Memory B cell (primary cell): ENCODE measurements at regions not wholly inside any gene's neighbourhood (a gene's known extent, or its start where the extent isn't known, plus 50 kb on each side); places are given as distances from the start of the nearest gene placed in this dataset.
"Not testable (repeated sequence)": the region's sequence is repeated elsewhere in the genome, so short reads cannot be mapped to it uniquely, and the experiment has no call there.

Source experiments
- ATAC-seq: fragments of 150-1000 bp; cut with Tn5 transposase; 2 replicates; pipeline ENCODE4 v1.10.0; 2021; ENCODE audit warnings: low read depth, mild to moderate bottlenecking, moderate library complexity
- DNase-seq, 2 donors: peaks; one replicate each; pipeline ENCODE4 v3.0.0; 2022; ENCODE audit warnings: low spot score in 2 of 2
- H3K27ac Mint-ChIP-seq: one replicate; pipeline ENCODE4 v1.8.0; 2022; ENCODE audit warnings: mild to moderate bottlenecking, moderate library complexity, mixed read lengths
- H3K27me3 Mint-ChIP-seq: one replicate; pipeline ENCODE4 v1.8.0; 2022; ENCODE audit warnings: mixed read lengths
- H3K36me3 Mint-ChIP-seq: one replicate; pipeline ENCODE4 v1.8.0; 2022; ENCODE audit warnings: mild to moderate bottlenecking, mixed read lengths
- H3K4me1 Mint-ChIP-seq: one replicate; pipeline ENCODE4 v1.8.0; 2022; ENCODE audit warnings: mixed read lengths
- H3K4me3 Mint-ChIP-seq: one replicate; pipeline ENCODE4 v1.8.0; 2022; ENCODE audit warnings: mild to moderate bottlenecking, moderate library complexity, mixed read lengths
- H3K9me3 Mint-ChIP-seq: one replicate; pipeline ENCODE4 v1.8.0; 2022; ENCODE audit warnings: mixed read lengths

GRCh38 chr7:91367812-91368578 is 103.8 kb downstream of the FZD1 start:
- H3K27ac Mint-ChIP-seq = no peak overlapping the region
- no peak overlapping the region for H3K4me3 Mint-ChIP-seq
- H3K4me1 Mint-ChIP-seq = peaks cover 7% of the 10 kb centered on the region
- DNase-seq (no peak), ATAC-seq (peak; percentile 48)
- H3K9me3 Mint-ChIP-seq = no peaks in the 10 kb centered on the region
- peaks cover 3% of the 10 kb centered on the region for H3K27me3 Mint-ChIP-seq
- H3K36me3 Mint-ChIP-seq = no peaks in the 10 kb centered on the region

GRCh38 chr7:91372323-91372722 is 108.1 kb downstream of the FZD1 start:
- ATAC-seq (no peak), DNase-seq (no peak)
- H3K4me3 Mint-ChIP-seq = no peak overlapping the region
- no peaks in the 10 kb centered on the region for H3K36me3 Mint-ChIP-seq
- H3K27ac Mint-ChIP-seq = no peak overlapping the region
- H3K9me3 Mint-ChIP-seq = no peaks in the 10 kb centered on the region
- H3K27me3 Mint-ChIP-seq = peaks cover 3% of the 10 kb centered on the region
- H3K4me1 Mint-ChIP-seq = peaks cover 11% of the 10 kb centered on the region

DNA sequence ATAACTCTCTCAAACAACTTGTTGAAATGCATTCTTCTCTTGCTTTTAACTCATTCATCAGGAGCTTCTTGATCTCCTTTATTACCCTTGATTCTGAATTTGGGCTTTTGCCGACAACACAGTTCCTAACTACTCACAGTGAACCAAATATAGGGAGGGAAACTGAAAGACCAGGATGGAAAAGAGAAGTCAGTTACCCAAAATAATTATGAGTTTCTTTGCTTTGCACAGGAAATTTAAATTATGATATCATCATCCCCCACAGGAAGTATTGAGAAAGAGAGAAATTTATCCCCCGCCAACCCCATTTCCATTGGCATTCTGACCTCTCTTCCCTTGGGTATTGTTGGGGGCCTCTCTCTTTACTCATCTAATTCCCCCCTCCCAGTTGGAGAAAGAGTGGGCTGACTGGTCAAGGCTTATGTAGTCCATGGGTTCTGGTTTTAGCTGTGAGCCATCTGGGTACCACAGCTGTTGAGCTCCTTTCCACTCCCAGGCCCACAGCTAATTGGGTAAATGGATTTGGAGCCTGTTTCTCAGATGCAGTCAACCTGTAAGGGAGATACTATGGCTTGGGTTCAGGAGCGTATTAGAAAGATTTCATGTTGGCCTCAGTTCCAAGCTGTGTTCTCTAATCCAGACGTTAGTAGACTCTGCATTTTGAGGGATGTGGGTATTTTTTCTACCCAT is 109.0 kb downstream of the FZD1 start:
- no peaks in the 10 kb centered on the region for H3K36me3 Mint-ChIP-seq
- peaks cover 6% of the 10 kb centered on the region for H3K27me3 Mint-ChIP-seq
- no peak overlapping the region for H3K27ac Mint-ChIP-seq
- peaks cover 9% of the 10 kb centered on the region for H3K4me1 Mint-ChIP-seq
- no peak for DNase-seq
- no peak overlapping the region for H3K4me3 Mint-ChIP-seq
- ATAC-seq = no peak
- peaks cover 2% of the 10 kb centered on the region for H3K9me3 Mint-ChIP-seq

DNA sequence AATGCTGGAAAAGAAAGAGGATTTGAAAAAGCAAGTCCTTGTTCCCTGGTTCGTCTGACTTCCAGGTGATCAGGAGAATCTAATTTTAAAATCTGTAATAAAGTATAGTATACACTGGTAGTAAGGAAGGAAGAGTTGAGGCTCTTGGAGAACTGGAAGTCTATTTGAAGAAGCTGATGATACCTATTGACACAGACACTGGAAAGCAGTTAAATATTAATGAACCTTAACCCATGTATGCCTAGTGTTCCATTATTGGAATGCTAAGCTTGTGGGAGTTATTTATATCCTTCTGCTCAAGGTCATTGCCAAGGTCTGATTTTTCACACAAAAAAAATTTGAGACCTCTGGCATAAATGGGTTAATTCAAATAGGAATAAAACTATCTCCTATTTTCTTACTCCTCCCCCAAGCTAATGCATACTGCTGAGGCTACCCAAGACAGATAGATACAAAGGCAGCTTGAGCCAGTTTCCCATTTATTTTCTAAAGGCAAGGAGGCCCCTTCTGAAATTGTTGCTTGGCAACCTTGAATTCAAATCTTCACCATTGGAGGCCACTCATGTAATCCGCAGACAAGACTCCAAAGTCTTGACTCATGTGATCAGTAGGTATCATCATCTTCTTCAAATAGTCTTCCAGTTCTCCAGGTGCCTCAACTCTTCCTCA is 110.2 kb downstream of the FZD1 start:
- H3K9me3 Mint-ChIP-seq = peaks cover 2% of the 10 kb centered on the region
- ATAC-seq (no peak), DNase-seq (no peak)
- H3K27me3 Mint-ChIP-seq = peaks cover 6% of the 10 kb centered on the region
- no peaks in the 10 kb centered on the region for H3K36me3 Mint-ChIP-seq
- H3K27ac Mint-ChIP-seq = no peak overlapping the region
- H3K4me1 Mint-ChIP-seq = peaks cover 8% of the 10 kb centered on the region
- H3K4me3 Mint-ChIP-seq = no peak overlapping the region

GRCh38 chr7:91375378-91375777 is 111.1 kb downstream of the FZD1 start:
- Mint-ChIP-seq H3K4me1 (peaks cover 8% of the 10 kb centered on the region), H3K4me3 (no peak overlapping the region), H3K9me3 (peaks cover 2% of the 10 kb centered on the region), H3K27me3 (peaks cover 6% of the 10 kb centered on the region), H3K36me3 (no peaks in the 10 kb centered on the region), H3K27ac (no peak overlapping the region)
- DNase-seq = no peak
- ATAC-seq = no peak

GRCh38 chr7:91378131-91378530 is 113.9 kb downstream of the FZD1 start:
- Mint-ChIP-seq H3K36me3 (no peaks in the 10 kb centered on the region), H3K27me3 (peaks cover 3% of the 10 kb centered on the region), H3K9me3 (peaks cover 2% of the 10 kb centered on the region), H3K4me1 (peaks cover 3% of the 10 kb centered on the region), H3K4me3 (no peak overlapping the region), H3K27ac (no peak overlapping the region)
- DNase-seq (no peak), ATAC-seq (no peak)

DNA sequence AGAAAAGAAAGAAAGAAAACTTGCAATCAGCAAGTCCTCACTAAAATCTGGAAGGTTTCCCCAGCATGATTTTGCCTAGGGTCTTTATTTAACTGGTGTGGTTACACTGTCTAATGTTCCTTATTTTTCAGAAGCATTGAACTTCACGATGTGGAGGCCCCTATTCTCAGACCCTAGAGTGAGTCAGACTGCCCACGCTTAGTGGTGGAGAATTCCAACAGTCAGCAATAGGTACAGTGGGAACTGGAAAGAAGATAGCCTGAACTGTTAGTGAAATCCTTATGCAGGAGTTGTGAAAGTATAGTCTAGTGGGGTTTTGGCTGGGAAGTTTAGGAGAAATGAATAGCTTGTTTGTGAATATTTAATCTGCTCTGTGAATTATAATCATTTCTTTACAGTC is 115.0 kb downstream of the FZD1 start:
- Mint-ChIP-seq H3K27ac (no peak overlapping the region), H3K36me3 (no peaks in the 10 kb centered on the region), H3K27me3 (peaks cover 3% of the 10 kb centered on the region), H3K9me3 (peaks cover 2% of the 10 kb centered on the region), H3K4me1 (no peaks in the 10 kb centered on the region), H3K4me3 (no peak overlapping the region)
- ATAC-seq (no peak), DNase-seq (no peak)

- peaks cover 2% of the 10 kb centered on the region for H3K4me1 Mint-ChIP-seq
- H3K27me3 Mint-ChIP-seq = peaks cover 3% of the 10 kb centered on the region
- no peaks in the 10 kb centered on the region for H3K36me3 Mint-ChIP-seq
- peaks cover 2% of the 10 kb centered on the region for H3K9me3 Mint-ChIP-seq
- DNase-seq = no peak
- H3K4me3 Mint-ChIP-seq = no peak overlapping the region
- H3K27ac Mint-ChIP-seq = no peak overlapping the region
- no peak for ATAC-seq
Observed at GRCh38 chr7:91379991-91380390, 115.8 kb downstream of the FZD1 start.

DNA sequence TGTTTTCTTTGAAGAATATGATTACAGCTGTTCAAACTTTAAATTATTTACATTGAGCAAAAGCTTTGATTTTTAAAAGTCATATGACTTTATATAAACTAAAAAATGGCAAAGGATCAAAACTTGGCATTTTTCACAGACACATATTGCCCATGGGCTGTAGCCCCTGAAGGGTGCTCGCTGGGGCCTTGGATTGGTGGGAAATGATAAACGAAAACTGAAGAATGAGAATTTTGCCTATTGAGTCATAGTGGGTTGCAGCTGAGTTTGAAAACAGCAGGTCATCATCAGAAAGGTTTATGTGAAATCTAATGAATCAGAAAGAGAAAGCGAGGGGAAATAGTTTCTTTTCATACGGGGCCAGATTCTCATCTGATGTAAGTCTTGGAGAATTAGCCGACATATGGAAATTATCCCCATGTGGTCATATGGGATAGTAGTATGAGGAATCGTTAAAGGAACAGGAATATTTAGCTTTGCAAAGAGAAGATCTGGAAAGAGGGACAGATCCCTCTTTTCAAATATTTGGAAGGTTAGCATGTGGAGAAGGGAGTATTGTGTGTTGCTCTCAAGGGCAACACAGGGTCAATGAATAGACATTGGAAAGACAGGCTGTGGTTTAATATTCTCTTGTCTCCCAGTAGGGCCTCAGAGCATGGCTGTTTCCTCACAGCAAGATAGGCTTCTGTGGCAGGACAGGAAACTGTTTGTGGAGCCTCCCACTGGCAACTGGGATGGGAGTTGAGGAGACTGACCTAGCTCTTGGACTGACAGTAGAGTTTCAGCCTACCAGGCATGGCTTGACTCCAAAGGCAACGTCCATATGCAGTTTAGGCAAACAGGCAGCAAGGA is 119.0 kb downstream of the FZD1 start:
- Mint-ChIP-seq H3K4me3 (no peak overlapping the region), H3K27me3 (no peaks in the 10 kb centered on the region), H3K4me1 (peaks cover 3% of the 10 kb centered on the region), H3K9me3 (no peaks in the 10 kb centered on the region), H3K27ac (no peak overlapping the region), H3K36me3 (no peaks in the 10 kb centered on the region)
- DNase-seq (no peak), ATAC-seq (no peak)

DNA sequence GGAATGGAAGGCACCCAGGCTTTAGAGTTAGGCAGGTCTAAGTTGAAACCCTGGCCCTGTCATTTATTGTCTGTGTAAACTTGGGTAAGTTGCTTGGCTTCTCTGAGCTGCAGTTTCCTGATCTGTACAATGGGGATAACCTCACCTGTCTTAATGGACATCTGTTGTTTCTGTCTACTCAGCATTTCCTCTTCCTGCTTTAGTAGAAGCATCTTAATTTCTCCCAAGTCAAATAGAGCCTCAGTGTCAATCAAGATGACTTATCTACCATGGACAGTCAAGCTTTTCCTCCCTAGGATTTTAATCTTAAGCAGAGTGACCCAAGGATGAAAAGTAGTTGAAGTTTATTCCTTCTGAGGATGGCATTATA is 119.7 kb downstream of the FZD1 start:
- H3K36me3 Mint-ChIP-seq = no peaks in the 10 kb centered on the region
- ATAC-seq (no peak), DNase-seq (no peak)
- peaks cover 3% of the 10 kb centered on the region for H3K4me1 Mint-ChIP-seq
- H3K27me3 Mint-ChIP-seq = no peaks in the 10 kb centered on the region
- H3K9me3 Mint-ChIP-seq = no peaks in the 10 kb centered on the region
- H3K27ac Mint-ChIP-seq = no peak overlapping the region
- H3K4me3 Mint-ChIP-seq = no peak overlapping the region

GRCh38 chr7:91394757-91395156 is 130.5 kb downstream of the FZD1 start:
- H3K4me1 Mint-ChIP-seq, H3K27ac Mint-ChIP-seq, H3K27me3 Mint-ChIP-seq, H3K4me3 Mint-ChIP-seq, ATAC-seq, DNase-seq, H3K36me3 Mint-ChIP-seq, H3K9me3 Mint-ChIP-seq: not testable (repeated sequence)

GRCh38 chr7:91395313-91395712 is 131.1 kb downstream of the FZD1 start:
- H3K27ac Mint-ChIP-seq, H3K27me3 Mint-ChIP-seq, H3K9me3 Mint-ChIP-seq, H3K4me3 Mint-ChIP-seq, H3K4me1 Mint-ChIP-seq, DNase-seq, H3K36me3 Mint-ChIP-seq, ATAC-seq: not testable (repeated sequence)

- ATAC-seq = no peak
- Mint-ChIP-seq H3K4me3 (no peak overlapping the region), H3K9me3 (peaks cover 2% of the 10 kb centered on the region), H3K4me1 (no peaks in the 10 kb centered on the region), H3K27me3 (peaks cover 8% of the 10 kb centered on the region), H3K27ac (no peak overlapping the region), H3K36me3 (no peaks in the 10 kb centered on the region)
- DNase-seq = no peak
Observed at GRCh38 chr7:91397096-91397495, 132.9 kb downstream of the FZD1 start.

- no peak for ATAC-seq
- Mint-ChIP-seq H3K27me3 (peaks cover 10% of the 10 kb centered on the region), H3K27ac (no peak overlapping the region), H3K4me3 (no peak overlapping the region), H3K4me1 (no peaks in the 10 kb centered on the region), H3K36me3 (peaks cover 2% of the 10 kb centered on the region), H3K9me3 (peaks cover 2% of the 10 kb centered on the region)
- DNase-seq = no peak
Observed at GRCh38 chr7:91397612-91398011, 133.4 kb downstream of the FZD1 start.
